KMS-11 (cell line): ENCODE measurements at regions not wholly inside any gene's neighbourhood (a gene's known extent, or its start where the extent isn't known, plus 50 kb on each side); places are given as distances from the start of the nearest gene placed in this dataset.

Experiments
- H2AFZ ChIP-seq: fragments of 200-600 bp; sonication (generic); 2 replicates; pipeline ENCODE4 v1.6.1; 2016; ENCODE audit warnings: antibody characterized with exemption, mixed run types, low read depth
- H3K27ac ChIP-seq: fragments of 200-600 bp; sonication (generic); 2 replicates; pipeline ENCODE4 v1.6.1; 2016; ENCODE audit warnings: mild to moderate bottlenecking, mixed run types
- H3K27me3 ChIP-seq: fragments of 200-600 bp; sonication (generic); 2 replicates; pipeline ENCODE4 v1.6.1; 2017; ENCODE audit warnings: mild to moderate bottlenecking, low read depth, mixed run types, moderate library complexity; ENCODE audit not compliant: insufficient read depth
- H3K36me3 ChIP-seq: fragments of 200-600 bp; sonication (generic); 2 replicates; pipeline ENCODE4 v1.6.1; 2017; ENCODE audit warnings: mild to moderate bottlenecking, mixed run types; ENCODE audit not compliant: insufficient read depth
- H3K4me1 ChIP-seq: fragments of 200-600 bp; sonication (generic); 2 replicates; pipeline ENCODE4 v1.6.1; 2016; ENCODE audit warnings: mild to moderate bottlenecking, low read depth, mixed run types; ENCODE audit not compliant: poor library complexity, severe bottlenecking
- H3K4me2 ChIP-seq: fragments of 200-600 bp; sonication (generic); 2 replicates; pipeline ENCODE4 v1.7.0; 2016; ENCODE audit warnings: mild to moderate bottlenecking, mixed run types
- H3K4me3 ChIP-seq: fragments of 200-600 bp; sonication (generic); IDR thresholded peaks from 2 replicates; pipeline ENCODE4 v1.6.1; 2017; ENCODE audit warnings: low read depth, low read length, mixed read lengths; ENCODE audit not compliant: insufficient read depth
- H3K79me2 ChIP-seq: fragments of 200-600 bp; sonication (generic); 2 replicates; pipeline ENCODE4 v1.6.1; 2016; ENCODE audit warnings: low read depth, mixed run types; ENCODE audit not compliant: insufficient read depth
- H3K9ac ChIP-seq: fragments of 200-600 bp; sonication (generic); 2 replicates; pipeline ENCODE4 v1.6.1; 2016; ENCODE audit warnings: mild to moderate bottlenecking, mixed run types
- H4K20me1 ChIP-seq: fragments of 200-600 bp; sonication (generic); 2 replicates; pipeline ENCODE4 v1.6.1; 2016; ENCODE audit warnings: mild to moderate bottlenecking, mixed run types; ENCODE audit not compliant: insufficient read depth
- CTCF ChIP-seq: fragments of 200-600 bp; sonication (generic); conservative IDR thresholded peaks from 2 replicates; pipeline ENCODE4 v1.6.1; 2017; ENCODE audit warnings: low read depth, mild to moderate bottlenecking, antibody characterized with exemption, low read length, moderate library complexity, mixed read lengths

- no peaks in the 10 kb centered on the region for H3K27me3 ChIP-seq
- TF ChIP-seq CTCF, result no peak
Measured at GRCh38 chr2:220153118-220153517, 525.7 kb downstream of the SLC4A3 start.

GRCh38 chr2:220154304-220154703, 526.9 kb downstream of the SLC4A3 start:
- Histone ChIP-seq H3K79me2 (no peaks in the 10 kb centered on the region), H3K9ac (no peak overlapping the region), H2AFZ (no peak overlapping the region), H3K27me3 (no peaks in the 10 kb centered on the region), H4K20me1 (no peaks in the 10 kb centered on the region), H3K4me2 (no peak overlapping the region), H3K4me1 (no peaks in the 10 kb centered on the region), H3K4me3 (no peak overlapping the region), H3K36me3 (no peaks in the 10 kb centered on the region), H3K27ac (no peak overlapping the region)
- TF ChIP-seq CTCF, result no peak; the same call in 1 of the 2 replicates

More at GRCh38 chr2:220153118-220153517, 525.7 kb downstream of the SLC4A3 start:
- H3K4me3 ChIP-seq, result no peak overlapping the region
- no peaks in the 10 kb centered on the region for H3K79me2 ChIP-seq
- no peaks in the 10 kb centered on the region for H3K36me3 ChIP-seq
- no peak overlapping the region for H3K27ac ChIP-seq
- no peaks in the 10 kb centered on the region for H3K4me1 ChIP-seq
- H2AFZ ChIP-seq, result no peak overlapping the region
- no peak overlapping the region for H3K4me2 ChIP-seq
- H3K9ac ChIP-seq, result no peak overlapping the region
- no peaks in the 10 kb centered on the region for H4K20me1 ChIP-seq

GRCh38 chr2:220157312-220157711, 529.9 kb downstream of the SLC4A3 start:
- no peak overlapping the region for H3K4me3 ChIP-seq
- no peak overlapping the region for H3K27ac ChIP-seq

GRCh38 chr2:220159738-220160137, 532.3 kb downstream of the SLC4A3 start:
- H3K9ac ChIP-seq, result no peak overlapping the region
- no peaks in the 10 kb centered on the region for H3K27me3 ChIP-seq
- H3K4me2 ChIP-seq, result no peak overlapping the region
- no peak for TF ChIP-seq CTCF
- no peak overlapping the region for H3K4me3 ChIP-seq
- H3K27ac ChIP-seq, result no peak overlapping the region
- no peaks in the 10 kb centered on the region for H3K36me3 ChIP-seq
- no peaks in the 10 kb centered on the region for H3K79me2 ChIP-seq
- H4K20me1 ChIP-seq, result no peaks in the 10 kb centered on the region
- H2AFZ ChIP-seq, result no peak overlapping the region
- H3K4me1 ChIP-seq, result no peaks in the 10 kb centered on the region

More at GRCh38 chr2:220157312-220157711, 529.9 kb downstream of the SLC4A3 start:
- H3K36me3 ChIP-seq, result no peaks in the 10 kb centered on the region
- H3K9ac ChIP-seq, result no peak overlapping the region
- TF ChIP-seq CTCF, result no peak
- H4K20me1 ChIP-seq, result no peaks in the 10 kb centered on the region
- H3K4me2 ChIP-seq, result no peak overlapping the region
- H3K4me1 ChIP-seq, result no peaks in the 10 kb centered on the region
- no peaks in the 10 kb centered on the region for H3K27me3 ChIP-seq
- H3K79me2 ChIP-seq, result no peaks in the 10 kb centered on the region
- H2AFZ ChIP-seq, result no peak overlapping the region
